Left ventricle myocardium inferior (tissue), 1 donor: ENCODE measurements at regions not wholly inside any gene's neighbourhood (a gene's known extent, or its start where the extent isn't known, plus 50 kb on each side); places are given as distances from the start of the nearest gene placed in this dataset.

Source experiments
- DNase-seq: peaks from one replicate; pipeline ENCODE4 v3.0.0-alpha.2; 2020
- H3K27ac ChIP-seq: fragments of 200-600 bp; replicated peaks from 2 replicates; pipeline ENCODE4 v1.8.0; 2021
- H3K27me3 ChIP-seq: fragments of 200-600 bp; 2 replicates; pipeline ENCODE4 v1.8.0; 2021; ENCODE audit warnings: low read depth
- H3K36me3 ChIP-seq: fragments of 200-600 bp; 2 replicates; pipeline ENCODE4 v1.8.0; 2021
- H3K4me1 ChIP-seq: fragments of 200-600 bp; 2 replicates; pipeline ENCODE4 v1.8.0; 2021
- H3K4me3 ChIP-seq: fragments of 200-600 bp; 2 replicates; pipeline ENCODE4 v1.8.0; 2021; ENCODE audit warnings: mild to moderate bottlenecking, moderate library complexity
- H3K9me3 ChIP-seq: fragments of 200-600 bp; replicated peaks from 2 replicates; pipeline ENCODE4 v1.8.0; 2021
- intact Hi-C: fragments of 100-400 bp; cut with micrococcal nuclease; formaldehyde crosslinking; loops from one replicate; pipeline ENCODE4 v1.11.0; 2022
- TF ChIP-seq, protein P1 (sequence below): fragments of 200-600 bp; IDR thresholded peaks from 2 replicates; pipeline ENCODE4 v1.8.0; 2021; ENCODE audit warnings: antibody characterized with exemption, mild to moderate bottlenecking, borderline replicate concordance
- donor health status: DM: no; HTN: yes; CAD: no; lungs with severe emphysema.

DNA sequence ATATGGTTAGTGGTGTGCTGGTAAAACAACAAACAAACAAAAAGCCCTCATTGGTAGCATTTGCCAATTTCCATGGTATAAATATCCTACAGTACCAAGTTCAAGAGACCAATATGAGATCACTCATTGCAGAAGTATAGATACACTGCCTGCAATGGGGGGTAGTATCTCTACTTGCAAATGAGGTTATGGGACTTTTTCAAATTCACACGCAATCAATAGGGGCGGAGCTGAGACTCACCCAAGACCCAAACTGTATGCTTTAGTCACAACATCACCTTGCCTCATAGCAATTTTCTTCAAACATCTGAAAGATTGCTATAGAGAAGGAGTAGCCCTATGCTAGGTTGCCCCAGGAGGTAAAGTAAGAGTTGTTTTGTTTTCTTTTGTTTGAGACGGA is 93.7 kb downstream of the VCPKMT start:
- no peak for DNase-seq
- intact Hi-C loops: no loop called here
- Histone ChIP-seq H3K9me3 (peaks cover 23% of the 10 kb centered on the region), H3K4me3 (no peak overlapping the region), H3K4me1 (peaks cover 19% of the 10 kb centered on the region), H3K36me3 (no peaks in the 10 kb centered on the region), H3K27ac (no peak overlapping the region), H3K27me3 (no peaks in the 10 kb centered on the region)
- TF ChIP-seq, protein P1, sequence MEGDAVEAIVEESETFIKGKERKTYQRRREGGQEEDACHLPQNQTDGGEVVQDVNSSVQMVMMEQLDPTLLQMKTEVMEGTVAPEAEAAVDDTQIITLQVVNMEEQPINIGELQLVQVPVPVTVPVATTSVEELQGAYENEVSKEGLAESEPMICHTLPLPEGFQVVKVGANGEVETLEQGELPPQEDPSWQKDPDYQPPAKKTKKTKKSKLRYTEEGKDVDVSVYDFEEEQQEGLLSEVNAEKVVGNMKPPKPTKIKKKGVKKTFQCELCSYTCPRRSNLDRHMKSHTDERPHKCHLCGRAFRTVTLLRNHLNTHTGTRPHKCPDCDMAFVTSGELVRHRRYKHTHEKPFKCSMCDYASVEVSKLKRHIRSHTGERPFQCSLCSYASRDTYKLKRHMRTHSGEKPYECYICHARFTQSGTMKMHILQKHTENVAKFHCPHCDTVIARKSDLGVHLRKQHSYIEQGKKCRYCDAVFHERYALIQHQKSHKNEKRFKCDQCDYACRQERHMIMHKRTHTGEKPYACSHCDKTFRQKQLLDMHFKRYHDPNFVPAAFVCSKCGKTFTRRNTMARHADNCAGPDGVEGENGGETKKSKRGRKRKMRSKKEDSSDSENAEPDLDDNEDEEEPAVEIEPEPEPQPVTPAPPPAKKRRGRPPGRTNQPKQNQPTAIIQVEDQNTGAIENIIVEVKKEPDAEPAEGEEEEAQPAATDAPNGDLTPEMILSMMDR: no peak

DNA sequence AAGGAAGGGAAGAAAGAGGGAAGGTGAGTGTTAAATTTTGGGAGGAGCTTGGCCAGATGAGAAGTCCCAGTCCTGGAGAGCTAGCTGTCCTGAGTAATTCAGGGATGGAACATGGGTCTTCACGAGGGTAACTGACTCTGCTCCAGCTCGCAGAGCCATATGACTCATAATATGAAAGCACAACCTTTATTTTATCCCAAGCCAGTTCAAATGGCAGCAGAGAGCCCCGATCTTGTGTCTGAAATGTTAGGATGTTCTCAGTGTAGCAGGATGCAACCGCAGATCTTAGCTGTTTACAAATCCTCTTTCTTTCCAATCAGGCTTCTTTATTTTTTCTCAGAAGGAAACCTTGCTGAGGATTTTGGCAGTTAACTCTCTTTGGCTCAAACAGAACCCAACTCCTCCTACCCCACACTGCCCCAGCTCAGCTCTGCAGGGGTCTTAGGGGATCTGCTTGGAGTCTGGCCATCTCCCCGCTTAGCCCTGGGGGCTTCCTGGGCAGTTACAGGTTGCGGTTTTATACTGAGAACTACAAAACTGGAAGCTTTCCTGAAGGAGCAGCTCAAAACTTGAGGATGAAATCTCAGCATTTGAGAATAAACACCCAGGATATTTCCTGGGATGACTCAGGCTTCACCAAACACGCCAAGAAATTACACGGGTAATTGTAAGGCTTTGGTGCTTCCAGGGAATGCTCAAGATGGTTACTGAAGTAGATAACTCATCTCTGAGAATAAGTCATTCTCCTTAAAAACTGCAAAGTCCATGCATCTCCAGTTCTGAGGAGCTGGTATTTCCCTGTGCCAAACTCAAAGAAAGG is 92.5 kb downstream of the VCPKMT start:
- H3K36me3 ChIP-seq: no peaks in the 10 kb centered on the region
- peaks cover 23% of the 10 kb centered on the region for H3K9me3 ChIP-seq
- H3K4me1 ChIP-seq: peaks cover 7% of the 10 kb centered on the region
- TF ChIP-seq, protein P1: no peak
- no peak overlapping the region for H3K4me3 ChIP-seq
- intact Hi-C loops: no loop called here
- no peaks in the 10 kb centered on the region for H3K27me3 ChIP-seq
- peak overlapping the region; percentile 56 for H3K27ac ChIP-seq
- no peak for DNase-seq

DNA sequence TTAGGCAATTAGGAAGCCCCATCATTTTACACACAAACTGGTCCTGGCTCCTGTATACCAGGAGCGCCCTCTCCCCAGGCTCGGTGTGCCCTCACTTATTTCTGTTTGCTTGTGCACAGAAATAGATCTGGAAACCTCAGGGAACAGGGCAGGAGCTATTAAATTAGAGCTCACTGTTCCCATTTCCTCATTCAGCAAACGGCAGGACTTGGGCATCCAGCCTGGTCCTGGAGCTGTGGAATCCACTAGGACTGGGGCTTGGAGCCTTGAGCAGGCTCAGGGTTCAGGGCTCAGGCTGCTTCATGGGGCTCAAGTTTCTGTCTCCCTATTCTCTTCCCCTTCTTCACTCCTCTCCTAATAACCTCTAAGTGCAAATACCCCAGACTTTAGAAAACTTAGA is 91.3 kb downstream of the VCPKMT start:
- Histone ChIP-seq H3K36me3 (no peaks in the 10 kb centered on the region), H3K27ac (no peak overlapping the region), H3K4me1 (no peaks in the 10 kb centered on the region), H3K4me3 (no peak overlapping the region), H3K9me3 (peaks cover 17% of the 10 kb centered on the region), H3K27me3 (no peaks in the 10 kb centered on the region)
- intact Hi-C loops: no loop called here
- TF ChIP-seq, protein P1: no peak
- no peak for DNase-seq

DNA sequence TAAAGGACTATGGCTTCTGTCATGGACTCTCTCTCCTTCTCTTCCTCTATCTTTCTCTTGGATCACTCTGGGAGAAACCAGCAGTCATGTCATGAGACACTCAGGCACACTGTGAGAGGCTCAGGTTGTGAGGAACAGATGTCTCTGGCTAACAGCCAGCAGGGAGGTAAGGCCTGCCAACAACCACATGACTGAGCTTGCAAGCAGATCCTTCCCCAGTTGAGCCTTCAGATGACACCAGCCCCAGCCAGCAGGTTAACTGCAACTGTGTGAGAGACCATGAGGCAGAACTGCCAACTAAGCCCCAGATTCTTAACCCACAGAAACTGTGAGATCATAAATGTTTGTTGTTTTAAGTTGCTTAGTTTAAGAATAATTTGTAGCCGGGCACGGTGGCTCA is 90.6 kb downstream of the VCPKMT start:
- no peak for DNase-seq
- intact Hi-C loops: no loop called here
- Histone ChIP-seq H3K36me3 (no peaks in the 10 kb centered on the region), H3K9me3 (peaks cover 11% of the 10 kb centered on the region), H3K27ac (no peak overlapping the region), H3K4me1 (no peaks in the 10 kb centered on the region), H3K4me3 (no peak overlapping the region), H3K27me3 (no peaks in the 10 kb centered on the region)
- TF ChIP-seq, protein P1: no peak

DNA sequence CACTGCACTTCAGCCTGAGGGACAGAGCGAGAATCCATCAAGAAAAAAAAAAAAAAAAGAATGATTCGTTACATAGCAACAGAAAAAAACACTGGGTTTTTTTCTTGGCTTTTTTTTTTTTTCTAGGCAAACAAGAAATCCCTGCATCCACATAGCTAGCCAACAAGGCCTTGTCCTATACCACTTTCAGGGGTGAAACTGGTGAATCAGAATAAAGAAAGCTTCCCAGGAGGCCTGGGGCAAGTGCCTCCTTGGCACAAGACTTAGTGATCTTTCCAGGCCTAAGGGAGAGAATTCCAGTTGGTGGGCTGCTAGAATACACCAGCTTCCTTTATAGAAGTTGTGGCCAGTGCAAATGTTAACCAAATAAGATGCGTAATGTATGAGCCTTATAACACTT is 90.0 kb downstream of the VCPKMT start:
- intact Hi-C loops: no loop called here
- H3K9me3 ChIP-seq: peaks cover 11% of the 10 kb centered on the region
- H3K27ac ChIP-seq: no peak overlapping the region
- DNase-seq: no peak
- no peaks in the 10 kb centered on the region for H3K4me1 ChIP-seq
- no peaks in the 10 kb centered on the region for H3K36me3 ChIP-seq
- H3K4me3 ChIP-seq: no peak overlapping the region
- TF ChIP-seq, protein P1: no peak
- no peaks in the 10 kb centered on the region for H3K27me3 ChIP-seq
